SK-N-SH (cell line): ENCODE measurements at regions not wholly inside any gene's neighbourhood (a gene's known extent, or its start where the extent isn't known, plus 50 kb on each side); places are given as distances from the start of the nearest gene placed in this dataset.

Source experiments
- CTCF ChIA-PET: fragments of 300-600, 350-600 bp; formaldehyde crosslinking; extraction: SDS; loops from one replicate; lab custom pipeline; 2021; lab: Yijun Ruan, JAX
- POLR2A ChIA-PET: fragments of 350-600 bp; sonication (Branson Sonifier 250); formaldehyde crosslinking; extraction: SDS; loops from one replicate; lab custom pipeline; 2020; ENCODE audit warnings: antibody characterized with exemption, inconsistent platforms; lab: Yijun Ruan, JAX
- DNase-seq: peaks from one replicate; pipeline ENCODE4 v3.0.0; 2012
- H2AFZ ChIP-seq: fragments of 200-600 bp; sonication (generic); 2 replicates; pipeline ENCODE4 v1.8.1; 2016; ENCODE audit warnings: antibody characterized with exemption, mild to moderate bottlenecking, low read depth
- H3F3A ChIP-seq: fragments of 200-600 bp; sonication (generic); replicated peaks from 2 replicates; pipeline ENCODE3; 2016; ENCODE audit warnings: antibody characterized with exemption, mild to moderate bottlenecking; ENCODE audit not compliant: insufficient read depth
- H3K27ac ChIP-seq, 2 experiments: fragments of 200-500 bp in 1 of 2; fragments of 200-600 bp in 1 of 2; sonication (Bioruptor generic) in 1 of 2; sonication (generic), shearing (Covaris generic) in 1 of 2; 2 replicates each; pipeline versions ENCODE4 v1.5.1 to v1.6.1; 2014 to 2016; ENCODE audit warnings: low read depth in 2 of 2, inconsistent platforms in 1 of 2, low read length in 1 of 2, mild to moderate bottlenecking in 1 of 2, mixed read lengths in 1 of 2
- H3K27me3 ChIP-seq: fragments of 200-600 bp; sonication (generic), shearing (Covaris generic); 2 replicates; pipeline ENCODE4 v1.6.1; 2016; ENCODE audit warnings: mixed run types; ENCODE audit not compliant: insufficient read depth
- H3K36me3 ChIP-seq, 2 experiments: fragments of 200-500 bp in 1 of 2; fragments of 200-600 bp in 1 of 2; sonication (Bioruptor generic) in 1 of 2; sonication (generic) in 1 of 2; replicated peaks in 1 of 2; 2 replicates each; pipeline versions ENCODE3 to v1.5.1; 2014 to 2016; ENCODE audit warnings: low read length in 1 of 2, mild to moderate bottlenecking in 1 of 2; ENCODE audit not compliant: insufficient read depth in 2 of 2, control insufficient read depth in 1 of 2
- H3K4me1 ChIP-seq, 2 experiments: fragments of 200-500 bp in 1 of 2; fragments of 200-600 bp in 1 of 2; sonication (Bioruptor generic) in 1 of 2; sonication (generic), shearing (Covaris generic) in 1 of 2; 2 replicates each; pipeline versions ENCODE4 v1.5.1 to v1.6.1; 2014 to 2016; ENCODE audit warnings: low read depth in 1 of 2, low read length in 1 of 2, mixed run types in 1 of 2; ENCODE audit not compliant: insufficient read depth in 2 of 2, control insufficient read depth in 1 of 2
- H3K4me2 ChIP-seq: fragments of 200-600 bp; sonication (generic), shearing (Covaris generic); 2 replicates; pipeline ENCODE4 v1.6.1; 2017; ENCODE audit warnings: mixed run types
- H3K4me3 ChIP-seq, 2 experiments: fragments of 200-500 bp in 1 of 2; fragments of 200-600 bp in 1 of 2; sonication (Bioruptor generic) in 1 of 2; sonication (generic), shearing (Covaris generic) in 1 of 2; 2 replicates each; pipeline versions ENCODE4 v1.5.1 to v1.8.1; 2014 to 2016; ENCODE audit warnings: low read depth in 2 of 2, inconsistent platforms in 1 of 2, low read length in 1 of 2, mild to moderate bottlenecking in 1 of 2, mixed read lengths in 1 of 2, moderate library complexity in 1 of 2
- H3K79me2 ChIP-seq: fragments of 200-600 bp; sonication (generic); 2 replicates; pipeline ENCODE4 v1.8.1; 2017; ENCODE audit warnings: mild to moderate bottlenecking; ENCODE audit not compliant: insufficient read depth
- H3K9ac ChIP-seq: fragments of 200-600 bp; sonication (generic); 2 replicates; pipeline ENCODE4 v1.6.1; 2017; ENCODE audit warnings: mixed run types
- H3K9me2 ChIP-seq: fragments of 200-600 bp; sonication (generic); 2 replicates; pipeline ENCODE4 v1.6.1; 2017; ENCODE audit warnings: mixed run types
- H3K9me3 ChIP-seq: fragments of 200-600 bp; sonication (generic); 2 replicates; pipeline ENCODE4 v1.6.1; 2017; ENCODE audit warnings: mixed run types, mild to moderate bottlenecking, moderate library complexity
- H4K20me1 ChIP-seq: fragments of 200-600 bp; sonication (generic); 2 replicates; pipeline ENCODE4 v1.6.1; 2017; ENCODE audit warnings: mild to moderate bottlenecking, mixed run types; ENCODE audit not compliant: insufficient read depth
- ELF1 ChIP-seq: IDR thresholded peaks from 2 replicates; pipeline ENCODE4 v1.4.0; 2012
- FOSL2 ChIP-seq: IDR thresholded peaks from 2 replicates; pipeline ENCODE4 v1.4.0; 2012; ENCODE audit warnings: low read depth, mild to moderate bottlenecking, moderate library complexity, borderline replicate concordance
- GABPA ChIP-seq: IDR thresholded peaks from 2 replicates; pipeline ENCODE4 v1.4.0; 2012; ENCODE audit warnings: low read depth, mild to moderate bottlenecking
- GATA2 ChIP-seq: sonication (generic); formaldehyde crosslinking; IDR thresholded peaks from 2 replicates; pipeline ENCODE4 v1.5.0; 2020; ENCODE audit warnings: mild to moderate bottlenecking, missing genetic modification reagents
- JUND ChIP-seq: IDR thresholded peaks from 2 replicates; pipeline ENCODE4 v1.4.0; 2012
- MEF2A ChIP-seq: IDR thresholded peaks from 2 replicates; pipeline ENCODE4 v1.4.0; 2012; ENCODE audit warnings: low read depth, borderline replicate concordance
- POLR2AphosphoS5 ChIP-seq: IDR thresholded peaks from 2 replicates; pipeline ENCODE4 v1.6.1; 2012; ENCODE audit warnings: low read depth, low read length
- RAD21 ChIP-seq: IDR thresholded peaks from 2 replicates; pipeline ENCODE4 v1.6.1; 2012; ENCODE audit warnings: mild to moderate bottlenecking, low read length
- RCOR1 ChIP-seq: fragments of 150-350 bp; IDR thresholded peaks from 2 replicates; pipeline ENCODE4 v1.6.1; 2017; ENCODE audit warnings: antibody characterized with exemption, low read length
- RXRA ChIP-seq: IDR thresholded peaks from 2 replicates; pipeline ENCODE4 v1.4.0; 2012; ENCODE audit warnings: low read depth, mild to moderate bottlenecking, borderline replicate concordance
- SIN3A ChIP-seq: IDR thresholded peaks from 2 replicates; pipeline ENCODE4 v1.6.1; 2012; ENCODE audit warnings: low read depth, mild to moderate bottlenecking, low read length, moderate library complexity, borderline replicate concordance
- SMC3 ChIP-seq: IDR thresholded peaks from 2 replicates; pipeline ENCODE4 v1.6.1; 2012; ENCODE audit warnings: low read depth, low read length, improper control_type of control experiment
- TAF1 ChIP-seq: IDR thresholded peaks from 2 replicates; pipeline ENCODE4 v1.6.1; 2012; ENCODE audit warnings: low read depth, mild to moderate bottlenecking, low read length, moderate library complexity, borderline replicate concordance
- TCF12 ChIP-seq: IDR thresholded peaks from 2 replicates; pipeline ENCODE4 v1.4.0; 2012
- TEAD4 ChIP-seq: IDR thresholded peaks from 2 replicates; pipeline ENCODE4 v1.4.0; 2012; ENCODE audit warnings: mild to moderate bottlenecking, borderline replicate concordance; ENCODE audit not compliant: insufficient read depth
- YY1 ChIP-seq: IDR thresholded peaks from 2 replicates; pipeline ENCODE4 v1.4.0; 2012; ENCODE audit warnings: low read depth, mild to moderate bottlenecking
- WGBS: methylation state at CpG from one replicate; pipeline ENCODE4 v1.1.6; 2017; ENCODE audit warnings: low lambda C conversion rate; 5-methylcytosine and 5-hydroxymethylcytosine counted together
- TF ChIP-seq, protein P1 (sequence below): fragments of 150-350 bp; IDR thresholded peaks from 2 replicates; pipeline ENCODE4 v1.6.1; 2016; ENCODE audit warnings: mild to moderate bottlenecking, low read depth, low read length
- TF ChIP-seq, protein P2 (sequence below): IDR thresholded peaks from 2 replicates; pipeline ENCODE4 v1.4.0; 2012; ENCODE audit warnings: low read depth, borderline replicate concordance
- TF ChIP-seq, protein P3 (sequence below): IDR thresholded peaks from 2 replicates; pipeline ENCODE4 v1.4.0; 2012; ENCODE audit warnings: low read depth, borderline replicate concordance
- TF ChIP-seq, protein P4 (sequence below): fragments of 150-350 bp; IDR thresholded peaks from 2 replicates; pipeline ENCODE4 v1.6.1; 2017; ENCODE audit warnings: antibody characterized with exemption, low read length, low read depth, borderline replicate concordance

DNA sequence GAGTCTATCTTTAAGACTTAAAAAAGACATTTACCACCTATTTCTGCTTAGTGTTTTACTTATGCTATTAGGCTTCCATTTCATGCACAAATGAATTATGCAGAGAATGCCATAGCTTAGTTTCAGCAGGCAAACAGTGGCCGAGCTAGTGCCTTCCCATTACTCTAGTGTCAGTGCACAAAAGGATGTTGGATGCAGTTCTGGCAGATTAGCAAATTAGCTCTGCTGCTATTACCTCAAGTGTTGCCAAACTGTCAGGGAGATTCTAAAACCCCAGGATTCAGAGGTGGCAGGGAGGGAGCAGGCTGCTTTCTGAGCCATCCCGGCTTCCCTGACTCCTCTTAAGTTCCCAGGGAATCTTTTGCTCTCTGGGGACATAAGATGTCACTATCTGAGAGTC lies 209.4 kb upstream of the NCAM1 start:
- H4K20me1 ChIP-seq, result no peaks in the 10 kb centered on the region
- H3K9ac ChIP-seq, result no peak overlapping the region
- no peaks in the 10 kb centered on the region for H3F3A ChIP-seq
- ChIA-PET POLR2A (no interaction called here), CTCF (interaction anchor here (0.7 kb wide), 1 partner anchor 538 kb away, joined by 3 read pairs; no protein-coding TSS in a partner anchor)
- TF ChIP-seq RAD21, result no peak
- no peak for TF ChIP-seq YY1
- TF ChIP-seq TCF12, result no peak
- TF ChIP-seq, protein P1, sequence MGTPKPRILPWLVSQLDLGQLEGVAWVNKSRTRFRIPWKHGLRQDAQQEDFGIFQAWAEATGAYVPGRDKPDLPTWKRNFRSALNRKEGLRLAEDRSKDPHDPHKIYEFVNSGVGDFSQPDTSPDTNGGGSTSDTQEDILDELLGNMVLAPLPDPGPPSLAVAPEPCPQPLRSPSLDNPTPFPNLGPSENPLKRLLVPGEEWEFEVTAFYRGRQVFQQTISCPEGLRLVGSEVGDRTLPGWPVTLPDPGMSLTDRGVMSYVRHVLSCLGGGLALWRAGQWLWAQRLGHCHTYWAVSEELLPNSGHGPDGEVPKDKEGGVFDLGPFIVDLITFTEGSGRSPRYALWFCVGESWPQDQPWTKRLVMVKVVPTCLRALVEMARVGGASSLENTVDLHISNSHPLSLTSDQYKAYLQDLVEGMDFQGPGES, result no peak
- TF ChIP-seq SMC3, result no peak
- no peak for TF ChIP-seq POLR2AphosphoS5
- TF ChIP-seq JUND, result no peak
- TF ChIP-seq, protein P2, sequence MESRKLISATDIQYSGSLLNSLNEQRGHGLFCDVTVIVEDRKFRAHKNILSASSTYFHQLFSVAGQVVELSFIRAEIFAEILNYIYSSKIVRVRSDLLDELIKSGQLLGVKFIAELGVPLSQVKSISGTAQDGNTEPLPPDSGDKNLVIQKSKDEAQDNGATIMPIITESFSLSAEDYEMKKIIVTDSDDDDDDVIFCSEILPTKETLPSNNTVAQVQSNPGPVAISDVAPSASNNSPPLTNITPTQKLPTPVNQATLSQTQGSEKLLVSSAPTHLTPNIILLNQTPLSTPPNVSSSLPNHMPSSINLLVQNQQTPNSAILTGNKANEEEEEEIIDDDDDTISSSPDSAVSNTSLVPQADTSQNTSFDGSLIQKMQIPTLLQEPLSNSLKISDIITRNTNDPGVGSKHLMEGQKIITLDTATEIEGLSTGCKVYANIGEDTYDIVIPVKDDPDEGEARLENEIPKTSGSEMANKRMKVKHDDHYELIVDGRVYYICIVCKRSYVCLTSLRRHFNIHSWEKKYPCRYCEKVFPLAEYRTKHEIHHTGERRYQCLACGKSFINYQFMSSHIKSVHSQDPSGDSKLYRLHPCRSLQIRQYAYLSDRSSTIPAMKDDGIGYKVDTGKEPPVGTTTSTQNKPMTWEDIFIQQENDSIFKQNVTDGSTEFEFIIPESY, result no peak
- TF ChIP-seq, protein P3, sequence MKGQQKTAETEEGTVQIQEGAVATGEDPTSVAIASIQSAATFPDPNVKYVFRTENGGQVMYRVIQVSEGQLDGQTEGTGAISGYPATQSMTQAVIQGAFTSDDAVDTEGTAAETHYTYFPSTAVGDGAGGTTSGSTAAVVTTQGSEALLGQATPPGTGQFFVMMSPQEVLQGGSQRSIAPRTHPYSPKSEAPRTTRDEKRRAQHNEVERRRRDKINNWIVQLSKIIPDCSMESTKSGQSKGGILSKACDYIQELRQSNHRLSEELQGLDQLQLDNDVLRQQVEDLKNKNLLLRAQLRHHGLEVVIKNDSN, result no peak
- TF ChIP-seq ELF1, result no peak
- no peak for TF ChIP-seq TAF1
- TF ChIP-seq SIN3A, result no peak
- no peak overlapping the region for H3K4me2 ChIP-seq
- H3K79me2 ChIP-seq, result no peaks in the 10 kb centered on the region
- H3K36me3 ChIP-seq, result no peaks in the 10 kb centered on the region
- no peaks in the 10 kb centered on the region for H3K9me2 ChIP-seq
- H3K27me3 ChIP-seq, result no peaks in the 10 kb centered on the region
- DNase-seq, result no peak
- no peak overlapping the region for H2AFZ ChIP-seq
- no peaks in the 10 kb centered on the region for H3K9me3 ChIP-seq
- peaks cover 0 to 23% of the 10 kb centered on the region in 2 experiments; a peak in 1 of 4 replicates for H3K4me1 ChIP-seq
- H3K4me3 ChIP-seq, result no peak overlapping the region
- no peak overlapping the region for H3K27ac ChIP-seq
- 29% methylated on average over 2 of the region's 2 CpGs for WGBS

DNA sequence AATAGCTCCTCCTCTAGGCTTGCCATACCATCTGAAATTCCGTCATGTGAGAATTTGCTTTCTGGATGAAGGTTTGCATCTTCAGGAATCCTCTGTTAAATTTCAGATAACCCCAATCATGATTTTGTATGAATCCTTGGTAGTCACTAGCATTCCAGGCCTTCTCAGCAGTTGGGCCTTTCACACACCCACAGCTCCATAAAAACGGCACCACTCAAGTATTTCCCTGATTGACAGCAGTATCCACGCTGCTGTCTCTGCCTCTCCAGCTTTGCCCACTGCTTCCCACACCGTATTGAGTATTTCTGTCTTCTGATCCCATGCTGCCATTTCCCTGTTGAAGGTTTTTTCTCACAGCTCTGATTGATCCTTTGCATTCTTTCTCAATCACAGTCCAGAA lies 208.7 kb upstream of the NCAM1 start:
- CTCF ChIA-PET, result interaction anchor here (0.7 to 1.7 kb wide), 2 partner anchors 25 to 537 kb away, joined by 3 to 4 read pairs; no protein-coding TSS in a partner anchor
- Histone ChIP-seq H3K79me2 (no peaks in the 10 kb centered on the region), H3K4me1 (peaks cover 0 to 23% of the 10 kb centered on the region in 2 experiments; a peak in 1 of 4 replicates), H3K4me3 (no peak overlapping the region), H3K9me2 (no peaks in the 10 kb centered on the region), H2AFZ (no peak overlapping the region), H4K20me1 (no peaks in the 10 kb centered on the region), H3K9ac (no peak overlapping the region), H3F3A (no peaks in the 10 kb centered on the region), H3K27me3 (no peaks in the 10 kb centered on the region), H3K27ac (no peak overlapping the region), H3K9me3 (no peaks in the 10 kb centered on the region), H3K4me2 (no peak overlapping the region), H3K36me3 (no peaks in the 10 kb centered on the region)
- POLR2A ChIA-PET, result interaction anchor here (0.7 kb wide), 1 partner anchor 55 kb away, joined by 3 read pairs; no protein-coding TSS in a partner anchor
- 58% methylated on average over 4 of the region's 4 CpGs for whole genome bisulfite sequencing
- no peak for DNase-seq
- TF ChIP-seq, protein P4, sequence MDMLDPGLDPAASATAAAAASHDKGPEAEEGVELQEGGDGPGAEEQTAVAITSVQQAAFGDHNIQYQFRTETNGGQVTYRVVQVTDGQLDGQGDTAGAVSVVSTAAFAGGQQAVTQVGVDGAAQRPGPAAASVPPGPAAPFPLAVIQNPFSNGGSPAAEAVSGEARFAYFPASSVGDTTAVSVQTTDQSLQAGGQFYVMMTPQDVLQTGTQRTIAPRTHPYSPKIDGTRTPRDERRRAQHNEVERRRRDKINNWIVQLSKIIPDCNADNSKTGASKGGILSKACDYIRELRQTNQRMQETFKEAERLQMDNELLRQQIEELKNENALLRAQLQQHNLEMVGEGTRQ, result no peak
- TF ChIP-seq TCF12 (no peak), RCOR1 (no peak), RXRA (no peak), TEAD4 (no peak), GABPA (no peak), MEF2A (no peak), GATA2 (CRISPR knock-in tag) (no peak), FOSL2 (no peak)
- TF ChIP-seq, protein P3, result no peak
- TF ChIP-seq, protein P1, result no peak
